NT2/D1 (cell line): ENCODE measurements at regions not wholly inside any gene's neighbourhood (a gene's known extent, or its start where the extent isn't known, plus 50 kb on each side); places are given as distances from the start of the nearest gene placed in this dataset.

Experiments
- DNase-seq: peaks from one replicate; pipeline ENCODE4 v3.0.0-alpha.2; 2011; ENCODE audit warnings: low read depth, low spot score
- H3K27me3 ChIP-seq: 2 replicates; pipeline ENCODE4 v1.6.0; 2011; ENCODE audit warnings: mild to moderate bottlenecking; ENCODE audit not compliant: insufficient read length, insufficient read depth
- H3K36me3 ChIP-seq: 2 replicates; pipeline ENCODE4 v1.6.1; 2011; ENCODE audit warnings: mild to moderate bottlenecking, low read length, mixed read lengths; ENCODE audit not compliant: insufficient read depth, insufficient read length
- H3K4me1 ChIP-seq: 2 replicates; pipeline ENCODE4 v1.5.1; 2011; ENCODE audit not compliant: insufficient read depth, insufficient read length
- H3K4me3 ChIP-seq: 2 replicates; pipeline ENCODE4 v1.5.1; 2011; ENCODE audit warnings: low read depth; ENCODE audit not compliant: insufficient read length
- H3K9ac ChIP-seq: 2 replicates; pipeline ENCODE4 v1.6.0; 2011; ENCODE audit warnings: low read depth; ENCODE audit not compliant: insufficient read length
- H3K9me3 ChIP-seq: 2 replicates; pipeline ENCODE4 v1.5.1; 2011; ENCODE audit warnings: mild to moderate bottlenecking, low read length; ENCODE audit not compliant: insufficient read depth
- SUZ12 ChIP-seq: IDR thresholded peaks from 2 replicates; pipeline ENCODE4 v1.6.1; 2011; ENCODE audit not compliant: insufficient read length, insufficient read depth; ENCODE audit errors: extremely low read depth
- YY1 ChIP-seq: IDR thresholded peaks from 2 replicates; pipeline ENCODE4 v1.6.1; 2011; ENCODE audit not compliant: insufficient read length, insufficient read depth
- ZNF274 ChIP-seq: IDR thresholded peaks from 2 replicates; pipeline ENCODE4 v1.6.1; 2011; ENCODE audit warnings: mild to moderate bottlenecking, low read depth, low read length

GRCh38 chr3:168862466-168862865 is 766.7 kb upstream of the GOLIM4 start:
- Histone ChIP-seq H3K27me3 (no peaks in the 10 kb centered on the region), H3K36me3 (no peaks in the 10 kb centered on the region), H3K9ac (no peak overlapping the region), H3K4me3 (no peak overlapping the region), H3K4me1 (no peaks in the 10 kb centered on the region), H3K9me3 (no peaks in the 10 kb centered on the region)
- TF ChIP-seq ZNF274 (no peak), SUZ12 (no peak), YY1 (no peak)
- no peak for DNase-seq

DNA sequence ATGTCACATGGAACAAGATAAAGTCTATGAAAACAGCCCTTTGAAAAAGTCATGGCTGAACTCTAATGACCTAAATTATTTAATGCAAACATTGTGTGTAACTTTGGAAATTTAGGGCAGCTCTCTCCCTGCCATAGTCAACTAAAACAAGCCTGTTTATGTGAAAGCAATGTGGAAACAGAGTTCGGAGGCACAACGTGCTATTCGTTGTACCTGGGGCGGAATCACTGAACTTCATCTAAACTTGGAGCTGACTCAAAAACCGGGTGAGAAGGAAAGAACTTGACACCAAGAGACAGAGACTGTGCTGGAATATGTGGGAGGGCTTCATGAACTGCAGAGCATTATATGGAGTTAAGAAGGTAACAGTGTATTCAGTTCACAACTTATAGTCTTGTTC is 764.9 kb upstream of the GOLIM4 start:
- TF ChIP-seq YY1 (no peak), ZNF274 (no peak), SUZ12 (no peak)
- H3K4me3 ChIP-seq = no peak overlapping the region
- H3K4me1 ChIP-seq = no peaks in the 10 kb centered on the region
- DNase-seq = no peak
- H3K27me3 ChIP-seq = no peaks in the 10 kb centered on the region
- H3K9me3 ChIP-seq = no peaks in the 10 kb centered on the region
- H3K36me3 ChIP-seq = no peaks in the 10 kb centered on the region
- H3K9ac ChIP-seq = no peak overlapping the region

DNA sequence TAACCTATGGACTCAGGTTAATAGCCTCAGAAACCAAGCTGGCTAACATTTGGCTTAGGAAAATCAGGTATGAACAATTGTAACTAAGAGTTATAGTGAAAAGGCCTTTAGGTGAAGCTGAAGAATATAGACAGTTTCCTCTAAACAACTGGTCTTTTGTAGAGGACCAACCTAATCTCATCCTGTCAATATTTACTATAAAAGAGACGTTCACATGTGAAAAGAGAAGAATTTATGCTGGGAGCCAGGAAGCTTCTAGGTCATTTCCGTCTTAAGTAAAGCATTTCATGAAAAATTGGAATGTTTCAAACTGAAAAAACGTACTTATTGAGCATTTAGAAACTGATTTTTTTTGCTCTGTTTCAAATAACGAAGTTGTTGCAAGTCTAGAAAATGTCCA is 764.3 kb upstream of the GOLIM4 start:
- DNase-seq = no peak
- Histone ChIP-seq H3K9ac (no peak overlapping the region), H3K9me3 (no peaks in the 10 kb centered on the region), H3K36me3 (no peaks in the 10 kb centered on the region), H3K4me1 (no peaks in the 10 kb centered on the region), H3K4me3 (no peak overlapping the region), H3K27me3 (no peaks in the 10 kb centered on the region)
- TF ChIP-seq ZNF274 (no peak), SUZ12 (no peak), YY1 (no peak)

- Histone ChIP-seq H3K9ac (no peak overlapping the region), H3K4me1 (no peaks in the 10 kb centered on the region), H3K9me3 (no peaks in the 10 kb centered on the region), H3K27me3 (no peaks in the 10 kb centered on the region), H3K4me3 (no peak overlapping the region), H3K36me3 (no peaks in the 10 kb centered on the region)
- DNase-seq = no peak
- TF ChIP-seq YY1 (no peak), ZNF274 (no peak), SUZ12 (no peak)
Observed at GRCh38 chr3:168859574-168859973, 763.9 kb upstream of the GOLIM4 start.

GRCh38 chr3:168859143-168859542 is 763.4 kb upstream of the GOLIM4 start:
- DNase-seq = no peak
- no peak overlapping the region for H3K4me3 ChIP-seq
- H3K27me3 ChIP-seq = no peaks in the 10 kb centered on the region
- TF ChIP-seq ZNF274 = no peak
- no peak for TF ChIP-seq SUZ12
- no peak for TF ChIP-seq YY1
- H3K36me3 ChIP-seq = no peaks in the 10 kb centered on the region
- H3K9me3 ChIP-seq = no peaks in the 10 kb centered on the region
- H3K9ac ChIP-seq = no peak overlapping the region
- H3K4me1 ChIP-seq = no peaks in the 10 kb centered on the region

- Histone ChIP-seq H3K9ac (no peak overlapping the region), H3K9me3 (no peaks in the 10 kb centered on the region), H3K27me3 (no peaks in the 10 kb centered on the region), H3K4me3 (no peak overlapping the region), H3K4me1 (no peaks in the 10 kb centered on the region), H3K36me3 (no peaks in the 10 kb centered on the region)
- DNase-seq = no peak
- TF ChIP-seq YY1 (no peak), ZNF274 (no peak), SUZ12 (no peak)
Observed at GRCh38 chr3:168858327-168858726, 762.6 kb upstream of the GOLIM4 start.

GRCh38 chr3:168850109-168850508 is 754.4 kb upstream of the GOLIM4 start:
- no peak for DNase-seq
- H3K9ac ChIP-seq = no peak overlapping the region
- TF ChIP-seq ZNF274 (no peak), SUZ12 (no peak), YY1 (no peak)

GRCh38 chr3:168847291-168847883 is 751.7 kb upstream of the GOLIM4 start:
- Histone ChIP-seq H3K9me3 (no peaks in the 10 kb centered on the region), H3K4me1 (no peaks in the 10 kb centered on the region), H3K9ac (no peak overlapping the region), H3K27me3 (peaks cover 32% of the 10 kb centered on the region), H3K36me3 (no peaks in the 10 kb centered on the region), H3K4me3 (no peak overlapping the region)
- peak; percentile 25 for DNase-seq
- TF ChIP-seq SUZ12 (no peak), YY1 (no peak), ZNF274 (no peak)

More at GRCh38 chr3:168850109-168850508, 754.4 kb upstream of the GOLIM4 start:
- Histone ChIP-seq H3K27me3 (peaks cover 20% of the 10 kb centered on the region), H3K4me1 (no peaks in the 10 kb centered on the region), H3K36me3 (no peaks in the 10 kb centered on the region), H3K4me3 (no peak overlapping the region), H3K9me3 (no peaks in the 10 kb centered on the region)
